ENCODE measurements at regions not wholly inside any gene's neighbourhood (a gene's known extent, or its start where the extent isn't known, plus 50 kb on each side); places are given as distances from the start of the nearest gene placed in this dataset.

DNA sequence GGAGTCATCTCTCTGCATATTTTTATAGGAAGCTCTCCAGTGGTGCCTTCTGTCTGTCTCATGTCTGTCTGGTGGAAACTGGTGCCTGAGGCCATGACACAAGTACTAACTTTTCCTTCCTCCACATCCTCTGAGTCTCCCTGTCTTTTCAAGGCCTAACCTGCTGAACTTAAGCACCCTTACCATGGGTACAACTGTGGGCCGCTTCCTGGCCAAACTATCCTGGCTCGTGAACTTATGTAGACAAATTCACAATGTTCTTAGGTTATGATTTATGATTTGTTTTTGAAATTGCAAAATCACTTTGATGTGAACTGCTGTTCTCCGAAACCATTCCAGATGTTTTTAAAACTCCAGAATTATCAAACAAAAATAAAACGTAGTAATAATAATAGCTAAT is 804.5 kb upstream of the POU3F3 start:
- H3K9me3 ChIP-seq (ENCODE audit: low read length), result no peaks in the 10 kb centered on the region
- no peaks in the 10 kb centered on the region for H3K79me2 ChIP-seq (replicated peaks; ENCODE audit: insufficient read depth, low read length)
- no peak overlapping the region for H3K27ac ChIP-seq (ENCODE audit: low read length)
- TF ChIP-seq POLR2AphosphoS5 (IDR thresholded peaks at IDR 0.05), result no peak
- TF ChIP-seq, protein P1, sequence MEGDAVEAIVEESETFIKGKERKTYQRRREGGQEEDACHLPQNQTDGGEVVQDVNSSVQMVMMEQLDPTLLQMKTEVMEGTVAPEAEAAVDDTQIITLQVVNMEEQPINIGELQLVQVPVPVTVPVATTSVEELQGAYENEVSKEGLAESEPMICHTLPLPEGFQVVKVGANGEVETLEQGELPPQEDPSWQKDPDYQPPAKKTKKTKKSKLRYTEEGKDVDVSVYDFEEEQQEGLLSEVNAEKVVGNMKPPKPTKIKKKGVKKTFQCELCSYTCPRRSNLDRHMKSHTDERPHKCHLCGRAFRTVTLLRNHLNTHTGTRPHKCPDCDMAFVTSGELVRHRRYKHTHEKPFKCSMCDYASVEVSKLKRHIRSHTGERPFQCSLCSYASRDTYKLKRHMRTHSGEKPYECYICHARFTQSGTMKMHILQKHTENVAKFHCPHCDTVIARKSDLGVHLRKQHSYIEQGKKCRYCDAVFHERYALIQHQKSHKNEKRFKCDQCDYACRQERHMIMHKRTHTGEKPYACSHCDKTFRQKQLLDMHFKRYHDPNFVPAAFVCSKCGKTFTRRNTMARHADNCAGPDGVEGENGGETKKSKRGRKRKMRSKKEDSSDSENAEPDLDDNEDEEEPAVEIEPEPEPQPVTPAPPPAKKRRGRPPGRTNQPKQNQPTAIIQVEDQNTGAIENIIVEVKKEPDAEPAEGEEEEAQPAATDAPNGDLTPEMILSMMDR (IDR thresholded peaks at IDR 0.05; ENCODE audit: poor library complexity, severe bottlenecking), result no peak
- TF ChIP-seq REST (IDR thresholded peaks at IDR 0.05; ENCODE audit: borderline replicate concordance), result no peak
- TF ChIP-seq TAF1 (IDR thresholded peaks at IDR 0.05; ENCODE audit: low read depth), result no peak
- no peak for TF ChIP-seq RAD21 (conservative IDR thresholded peaks at IDR 0.05)
- no peak for TF ChIP-seq SMC3 (conservative IDR thresholded peaks at IDR 0.05; ENCODE audit: poor library complexity)
- no peak overlapping the region for H3K4me2 ChIP-seq (ENCODE audit: low read length)
- no peaks in the 10 kb centered on the region for H4K20me1 ChIP-seq (ENCODE audit: insufficient read depth)
- no peak overlapping the region for H2AFZ ChIP-seq (ENCODE audit: low read depth, low read length)
- peaks cover 5% of the 10 kb centered on the region for H3F3A ChIP-seq (ENCODE audit: insufficient read depth, low read length, poor library complexity, severe bottlenecking)
- no peak overlapping the region for H3K4me3 ChIP-seq (ENCODE audit: low read length)
- no peaks in the 10 kb centered on the region for H3K9me2 ChIP-seq (ENCODE audit: insufficient read depth, low read length)
- H3K9ac ChIP-seq (ENCODE audit: low read length), result no peak overlapping the region
- no peaks in the 10 kb centered on the region for H3K36me3 ChIP-seq (ENCODE audit: insufficient read depth, low read length)
- no peaks in the 10 kb centered on the region for H3K27me3 ChIP-seq (ENCODE audit: insufficient read depth, low read depth, low read length)

- H3K9ac ChIP-seq (ENCODE audit: low read length), result no peak overlapping the region
- H3K27me3 ChIP-seq (ENCODE audit: insufficient read depth, low read depth, low read length), result no peaks in the 10 kb centered on the region
- H3K4me2 ChIP-seq (ENCODE audit: low read length), result no peak overlapping the region
- H3K36me3 ChIP-seq (ENCODE audit: insufficient read depth, low read length), result no peaks in the 10 kb centered on the region
- no peak for TF ChIP-seq MXI1 (conservative IDR thresholded peaks at IDR 0.05; ENCODE audit: poor library complexity, severe bottlenecking)
- no peak for TF ChIP-seq EZH2 (IDR thresholded peaks at IDR 0.05; ENCODE audit: borderline replicate concordance, insufficient read depth, low read length, poor library complexity, severe bottlenecking)
- no peak for TF ChIP-seq EP300 (conservative IDR thresholded peaks at IDR 0.05; ENCODE audit: poor library complexity, severe bottlenecking)
- TF ChIP-seq SMC3 (conservative IDR thresholded peaks at IDR 0.05; ENCODE audit: poor library complexity), result no peak
- no peak for TF ChIP-seq REST (IDR thresholded peaks at IDR 0.05; ENCODE audit: borderline replicate concordance)
- no peak for TF ChIP-seq RAD21 (conservative IDR thresholded peaks at IDR 0.05)
- no peak for TF ChIP-seq TAF1 (IDR thresholded peaks at IDR 0.05; ENCODE audit: low read depth)
- TF ChIP-seq, protein P1 (IDR thresholded peaks at IDR 0.05; ENCODE audit: poor library complexity, severe bottlenecking), result no peak
- TF ChIP-seq POLR2AphosphoS5 (IDR thresholded peaks at IDR 0.05), result no peak
- H3K4me3 ChIP-seq (ENCODE audit: low read length), result no peak overlapping the region
- H3K9me3 ChIP-seq (ENCODE audit: low read length), result no peaks in the 10 kb centered on the region
- H3K79me2 ChIP-seq (replicated peaks; ENCODE audit: insufficient read depth, low read length), result no peaks in the 10 kb centered on the region
- H4K20me1 ChIP-seq (ENCODE audit: insufficient read depth), result no peaks in the 10 kb centered on the region
- H3K9me2 ChIP-seq (ENCODE audit: insufficient read depth, low read length), result no peaks in the 10 kb centered on the region
- peaks cover 5% of the 10 kb centered on the region for H3F3A ChIP-seq (ENCODE audit: insufficient read depth, low read length, poor library complexity, severe bottlenecking)
- H2AFZ ChIP-seq (ENCODE audit: low read depth, low read length), result no peak overlapping the region
- H3K27ac ChIP-seq (ENCODE audit: low read length), result no peak overlapping the region
These were observed 803.9 kb upstream of the POU3F3 start for GRCh38 chr2:104049981-104050380.
